Muscle of arm (tissue), 1 donor: ENCODE measurements at regions not wholly inside any gene's neighbourhood (a gene's known extent, or its start where the extent isn't known, plus 50 kb on each side); places are given as distances from the start of the nearest gene placed in this dataset.
"Not testable (repeated sequence)": the region's sequence is repeated elsewhere in the genome, so short reads cannot be mapped to it uniquely, and the experiment has no call there.

Experiments used
- DNase-seq: peaks from one replicate; pipeline ENCODE4 v3.0.0-alpha.2; 2013

GRCh38 chr16:48999044-48999443, 282.6 kb downstream of the CBLN1 start:
- no peak for DNase-seq

DNA sequence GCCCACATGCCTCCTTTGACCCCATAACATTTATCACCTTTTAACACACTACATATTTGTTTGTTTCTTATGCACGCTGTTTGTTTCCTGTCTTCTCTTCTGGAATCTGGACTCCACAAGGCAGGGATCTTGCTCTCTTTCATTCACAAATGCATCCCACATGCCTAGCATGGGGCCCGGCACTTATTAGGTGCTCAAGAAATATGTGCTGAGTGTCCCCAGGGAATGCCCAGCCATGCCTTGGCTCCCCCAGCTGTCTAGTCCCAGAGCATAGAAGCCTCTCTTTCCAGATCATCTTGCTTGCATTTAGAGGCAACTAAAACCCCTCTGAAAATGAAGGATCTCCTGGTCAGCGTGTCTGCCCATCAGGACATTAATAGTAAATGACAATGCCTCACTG, 283.7 kb downstream of the CBLN1 start:
- DNase-seq, result no peak

DNA sequence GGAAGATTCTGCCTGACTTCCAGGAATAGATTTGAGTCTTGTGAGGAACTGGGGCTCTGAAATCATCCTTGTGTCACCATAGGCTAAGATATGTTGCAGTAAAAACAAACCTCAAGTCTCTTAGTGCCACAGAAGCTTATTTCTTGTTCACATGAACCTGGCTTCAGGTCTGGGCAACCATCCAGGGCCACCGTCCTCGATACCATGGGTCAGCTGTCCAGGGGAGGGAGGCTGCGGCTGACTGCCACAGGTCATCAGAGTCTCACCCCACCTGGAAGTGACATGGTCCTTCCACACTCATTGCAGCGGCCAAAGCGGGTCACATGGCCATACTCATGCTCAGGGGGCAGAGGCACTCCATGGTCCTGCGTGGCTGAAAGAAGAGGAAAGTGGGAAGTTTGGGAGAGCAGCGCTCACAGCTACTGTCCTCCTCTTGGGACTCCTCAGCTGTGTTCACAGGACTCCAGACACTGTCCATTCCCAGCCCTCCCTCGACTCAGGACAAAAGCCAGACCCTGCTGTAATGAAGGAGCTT, 284.5 kb downstream of the CBLN1 start:
- DNase-seq, result no peak

GRCh38 chr16:48978501-48978900, 303.1 kb downstream of the CBLN1 start:
- no peak for DNase-seq

DNA sequence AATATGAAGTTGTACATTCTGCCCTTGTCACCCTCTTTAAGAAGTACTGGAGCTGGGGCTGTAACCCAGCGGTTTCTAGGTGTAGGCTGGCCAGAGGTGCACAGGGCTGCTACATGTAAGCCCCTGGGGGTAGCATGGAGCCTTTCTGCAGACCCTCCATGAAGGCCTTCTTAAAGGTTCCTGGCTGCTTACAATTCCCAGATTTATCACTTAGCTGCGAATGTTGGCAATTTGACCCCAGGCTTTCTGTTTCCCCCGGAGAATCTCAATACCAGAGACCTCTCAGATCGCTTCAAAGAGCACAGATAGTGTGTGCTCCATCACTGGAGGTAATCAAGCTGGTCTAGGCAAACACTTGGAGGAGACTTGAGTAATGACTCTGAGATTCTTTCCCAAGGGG, 309.4 kb downstream of the CBLN1 start:
- no peak for DNase-seq

DNA sequence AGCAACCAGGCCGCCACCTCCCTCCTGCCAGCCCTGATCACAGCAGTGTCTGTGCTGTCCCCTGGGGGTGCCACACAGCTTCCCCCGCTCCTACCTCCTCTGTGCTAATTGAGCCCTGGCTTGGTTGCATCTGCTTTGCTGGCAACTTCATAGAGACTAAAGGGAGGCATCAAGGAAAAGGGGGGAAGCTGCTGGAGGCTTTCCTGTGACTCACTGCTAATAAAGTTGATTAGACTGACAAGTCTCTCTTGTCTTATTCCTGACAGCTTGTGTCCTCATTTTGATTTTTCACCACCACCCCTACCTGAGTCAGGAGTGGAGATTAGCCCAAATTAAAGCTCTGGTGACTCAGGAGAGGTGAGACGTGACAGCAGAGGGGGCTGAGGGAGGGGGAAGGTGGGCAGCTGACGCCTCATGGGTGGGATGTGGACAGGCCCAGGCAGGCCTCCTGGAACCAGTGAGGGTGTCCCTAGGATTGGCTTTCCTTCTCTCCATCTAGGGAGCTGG, 310.0 kb downstream of the CBLN1 start:
- no peak for DNase-seq

- DNase-seq, result no peak
These were observed 311.4 kb downstream of the CBLN1 start for GRCh38 chr16:48970216-48970615.

DNA sequence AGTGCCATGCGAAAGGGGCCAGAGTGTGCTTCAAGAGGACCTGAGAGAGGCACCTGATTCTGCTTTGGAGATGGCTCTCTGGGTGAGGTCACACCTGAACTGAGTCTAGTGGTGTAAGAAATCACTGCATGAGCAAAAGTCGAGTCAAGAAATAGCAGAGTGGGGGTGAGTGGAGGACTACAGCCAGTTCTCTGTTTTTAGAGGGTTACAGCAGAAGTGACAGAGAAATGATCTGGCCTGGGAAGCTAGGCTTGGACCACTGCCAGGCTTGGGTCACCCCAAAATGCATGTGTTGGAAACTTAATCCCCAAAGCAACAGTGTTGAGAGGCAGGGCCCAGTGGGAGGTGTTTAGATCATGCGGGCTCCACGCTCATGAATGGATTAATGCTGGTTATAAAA, 312.0 kb downstream of the CBLN1 start:
- DNase-seq, result no peak

GRCh38 chr16:48965386-48965785, 316.3 kb downstream of the CBLN1 start:
- no peak for DNase-seq

GRCh38 chr16:48963901-48964615, 317.6 kb downstream of the CBLN1 start:
- DNase-seq, result no peak

DNA sequence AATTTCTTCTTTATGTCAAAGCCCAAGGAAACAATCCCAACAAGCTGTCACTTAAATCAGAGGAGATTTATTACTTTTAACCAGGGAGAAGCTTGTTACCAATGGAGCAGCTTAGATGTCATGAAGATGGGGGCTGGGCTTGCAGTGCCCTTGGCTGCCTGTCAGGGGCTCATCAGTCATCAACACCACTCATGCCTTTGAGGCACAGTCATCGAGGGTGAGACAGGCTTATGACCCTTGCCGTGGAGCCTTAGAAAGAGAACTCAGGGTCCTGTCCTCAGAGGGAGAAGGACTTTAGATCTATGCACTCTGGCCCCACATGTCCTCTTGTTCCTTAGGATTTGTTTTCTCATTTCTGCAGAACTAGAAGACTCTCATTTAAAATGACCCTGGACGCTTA, 318.3 kb downstream of the CBLN1 start:
- no peak for DNase-seq

GRCh38 chr16:48961546-48961945, 320.1 kb downstream of the CBLN1 start:
- no peak for DNase-seq

DNA sequence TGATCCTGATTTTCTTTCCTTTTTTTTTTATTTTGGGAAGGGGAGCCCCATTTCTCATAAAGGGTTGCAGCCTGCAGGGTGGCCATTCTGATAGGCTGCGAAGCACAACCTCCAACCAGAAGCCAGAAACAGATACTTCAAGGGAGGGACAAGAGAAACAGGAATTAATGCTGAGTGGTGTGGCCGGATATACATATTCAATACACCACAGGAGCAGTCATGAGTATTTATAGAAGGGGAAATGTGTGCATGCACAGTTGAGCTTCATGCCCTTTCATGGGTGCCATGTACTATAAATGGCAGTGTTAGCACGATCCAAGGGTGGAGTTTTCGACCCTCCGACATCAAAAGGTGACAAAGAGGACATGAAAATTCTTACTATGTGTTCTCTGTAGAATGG, 320.8 kb downstream of the CBLN1 start:
- DNase-seq, result no peak

DNA sequence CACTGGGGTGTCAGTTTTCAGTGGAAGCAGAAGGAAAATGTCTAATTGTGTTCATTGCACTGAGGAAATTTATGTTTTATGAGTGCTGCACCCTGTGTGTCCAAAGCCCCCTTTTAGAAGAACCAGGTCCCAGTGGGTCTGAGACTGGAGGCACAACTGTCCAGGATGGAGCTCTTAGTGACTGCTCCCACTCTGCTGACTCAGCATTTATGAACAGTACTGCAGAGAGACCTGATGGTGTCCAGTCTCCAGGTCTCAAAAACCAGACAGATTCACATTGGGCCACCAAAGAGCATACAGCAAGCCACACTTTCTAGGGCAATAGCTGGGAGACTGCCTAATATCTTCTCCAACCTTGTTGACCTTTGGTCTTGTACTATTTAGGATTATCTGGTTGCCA, 321.9 kb downstream of the CBLN1 start:
- DNase-seq, result no peak

- no peak for DNase-seq
These were observed 322.4 kb downstream of the CBLN1 start for GRCh38 chr16:48959204-48959603.

- no peak for DNase-seq
These were observed 323.0 kb downstream of the CBLN1 start for GRCh38 chr16:48958681-48959080.

- DNase-seq, result no peak
These were observed 325.0 kb downstream of the CBLN1 start for GRCh38 chr16:48956620-48957019.

- DNase-seq, result no peak
These were observed 325.8 kb downstream of the CBLN1 start for GRCh38 chr16:48955837-48956236.

- not testable (repeated sequence) for DNase-seq
These were observed 330.0 kb downstream of the CBLN1 start for GRCh38 chr16:48951621-48952125.

GRCh38 chr16:48950184-48950583, 331.5 kb downstream of the CBLN1 start:
- DNase-seq, result no peak

- DNase-seq, result no peak
These were observed 332.0 kb downstream of the CBLN1 start for GRCh38 chr16:48949636-48950035.

GRCh38 chr16:48948911-48949310, 332.7 kb downstream of the CBLN1 start:
- no peak for DNase-seq

- no peak for DNase-seq
These were observed 334.3 kb downstream of the CBLN1 start for GRCh38 chr16:48947371-48947713.
